Nephron (organoid): ENCODE measurements at regions not wholly inside any gene's neighbourhood (a gene's known extent, or its start where the extent isn't known, plus 50 kb on each side); places are given as distances from the start of the nearest gene placed in this dataset.

ENCODE experiments used
- H3K27ac Mint-ChIP-seq, 3 experiments: 2 replicates each; pipeline ENCODE4 v1.8.0; 2020; ENCODE audit warnings: mixed read lengths in 3 of 3, mild to moderate bottlenecking in 2 of 3, moderate library complexity in 1 of 3
- H3K27me3 Mint-ChIP-seq: 2 replicates; pipeline ENCODE4 v1.8.0; 2021; ENCODE audit warnings: low read depth, mild to moderate bottlenecking, moderate library complexity, mixed read lengths
- H3K36me3 Mint-ChIP-seq: 2 replicates; pipeline ENCODE4 v1.8.0; 2020; ENCODE audit warnings: low read depth, mixed read lengths
- H3K4me1 Mint-ChIP-seq: 2 replicates; pipeline ENCODE4 v1.8.0; 2020; ENCODE audit warnings: mixed read lengths
- H3K4me3 Mint-ChIP-seq, 3 experiments: 2 replicates each; pipeline ENCODE4 v1.8.0; 2020; ENCODE audit warnings: mild to moderate bottlenecking in 3 of 3, mixed read lengths in 3 of 3, moderate library complexity in 2 of 3
- H3K9me3 Mint-ChIP-seq: 2 replicates; pipeline ENCODE4 v1.8.0; 2020; ENCODE audit warnings: mixed read lengths
- CTCF ChIP-seq, 3 experiments: fragments of 200-600 bp; sonication (generic); IDR thresholded peaks; one replicate each; pipeline ENCODE4 v1.5.0; 2021; ENCODE audit warnings: antibody characterized with exemption in 3 of 3; ENCODE audit not compliant: unreplicated experiment in 3 of 3

DNA sequence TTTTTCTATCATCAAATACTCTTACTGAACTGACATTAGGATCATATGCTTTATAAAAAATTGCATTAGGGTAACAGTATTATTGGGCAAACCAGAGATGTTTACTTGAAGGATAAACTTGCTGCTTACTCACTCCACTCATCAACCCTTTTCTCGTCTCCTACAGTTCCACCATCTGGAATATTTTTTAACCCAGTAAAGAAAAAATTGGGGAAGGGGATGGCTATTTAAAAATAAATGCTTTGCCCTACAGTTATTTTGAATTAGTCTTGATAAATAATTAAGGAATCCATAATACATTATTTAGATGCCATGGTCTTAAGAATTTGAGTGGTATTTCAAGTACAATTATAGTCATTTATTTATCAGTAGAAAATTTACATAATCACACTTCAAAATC, 225.8 kb downstream of the MEF2C start:
- H3K4me3 Mint-ChIP-seq, result no peak overlapping the region
- peaks cover 10% of the 10 kb centered on the region for H3K4me1 Mint-ChIP-seq
- no peak overlapping the region for H3K27ac Mint-ChIP-seq
- no peaks in the 10 kb centered on the region for H3K36me3 Mint-ChIP-seq
- peaks cover 80% of the 10 kb centered on the region for H3K27me3 Mint-ChIP-seq
- no peaks in the 10 kb centered on the region for H3K9me3 Mint-ChIP-seq
- no peak for TF ChIP-seq CTCF (IDR thresholded peaks at IDR 0.05; ENCODE audit: unreplicated experiment in 3 of 3)

DNA sequence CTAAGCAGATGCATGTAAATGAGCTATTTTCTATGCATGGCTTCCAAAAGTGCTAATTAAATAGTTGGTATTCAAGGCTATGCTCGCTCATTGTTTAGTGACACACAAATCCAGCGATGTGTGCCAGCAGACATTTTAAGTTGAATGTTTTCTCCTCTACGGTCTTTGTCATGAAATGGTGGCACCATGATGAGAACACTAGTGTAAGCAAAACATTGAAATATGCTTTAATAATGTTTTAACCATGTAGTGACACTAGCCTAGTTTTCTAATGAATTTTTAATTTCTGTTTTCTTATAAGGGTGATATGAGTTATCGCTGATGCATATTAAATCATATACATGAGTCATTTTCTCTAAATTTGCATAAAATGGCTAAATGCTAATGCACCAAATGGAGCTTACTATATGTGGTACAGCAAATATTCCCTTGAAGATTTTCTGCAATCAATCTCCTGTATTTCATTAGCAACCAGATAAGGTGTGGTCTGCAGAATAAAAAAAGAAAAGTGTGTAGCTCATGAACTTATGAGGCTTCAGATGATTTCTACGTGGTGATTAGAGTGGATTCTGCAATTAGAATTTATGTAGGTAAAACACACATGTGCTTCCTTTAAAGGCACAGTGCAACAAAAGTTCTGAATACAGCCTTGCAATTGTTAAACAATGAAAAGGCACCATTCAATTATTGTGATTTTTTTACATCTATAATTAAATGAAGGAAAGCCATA, 226.6 kb downstream of the MEF2C start:
- Mint-ChIP-seq H3K27me3 (peaks cover 79% of the 10 kb centered on the region), H3K9me3 (no peaks in the 10 kb centered on the region), H3K4me1 (peaks cover 8% of the 10 kb centered on the region), H3K27ac (no peak overlapping the region), H3K4me3 (no peak overlapping the region), H3K36me3 (no peaks in the 10 kb centered on the region)
- no peak for TF ChIP-seq CTCF (IDR thresholded peaks at IDR 0.05; ENCODE audit: unreplicated experiment in 3 of 3)

- Mint-ChIP-seq H3K27me3 (peaks cover 54% of the 10 kb centered on the region), H3K27ac (no peak overlapping the region), H3K4me1 (no peaks in the 10 kb centered on the region), H3K4me3 (no peak overlapping the region), H3K9me3 (no peaks in the 10 kb centered on the region), H3K36me3 (no peaks in the 10 kb centered on the region)
- TF ChIP-seq CTCF (IDR thresholded peaks at IDR 0.05; ENCODE audit: unreplicated experiment in 3 of 3), result no peak
Observed at GRCh38 chr5:88653471-88653870, 229.5 kb downstream of the MEF2C start.

- no peaks in the 10 kb centered on the region for H3K36me3 Mint-ChIP-seq
- no peak for TF ChIP-seq CTCF (IDR thresholded peaks at IDR 0.05; ENCODE audit: unreplicated experiment in 3 of 3)
- no peak overlapping the region for H3K4me3 Mint-ChIP-seq
- H3K9me3 Mint-ChIP-seq, result no peaks in the 10 kb centered on the region
- peaks cover 19% of the 10 kb centered on the region for H3K27me3 Mint-ChIP-seq
- H3K27ac Mint-ChIP-seq, result no peak overlapping the region
- H3K4me1 Mint-ChIP-seq, result no peaks in the 10 kb centered on the region
Observed at GRCh38 chr5:88647901-88648300, 235.1 kb downstream of the MEF2C start.

GRCh38 chr5:88646866-88647265, 236.1 kb downstream of the MEF2C start:
- Mint-ChIP-seq H3K27me3 (peaks cover 11% of the 10 kb centered on the region), H3K27ac (no peak overlapping the region), H3K4me3 (no peak overlapping the region), H3K4me1 (no peaks in the 10 kb centered on the region), H3K36me3 (no peaks in the 10 kb centered on the region), H3K9me3 (no peaks in the 10 kb centered on the region)
- TF ChIP-seq CTCF (IDR thresholded peaks at IDR 0.05; ENCODE audit: unreplicated experiment in 3 of 3), result no peak

DNA sequence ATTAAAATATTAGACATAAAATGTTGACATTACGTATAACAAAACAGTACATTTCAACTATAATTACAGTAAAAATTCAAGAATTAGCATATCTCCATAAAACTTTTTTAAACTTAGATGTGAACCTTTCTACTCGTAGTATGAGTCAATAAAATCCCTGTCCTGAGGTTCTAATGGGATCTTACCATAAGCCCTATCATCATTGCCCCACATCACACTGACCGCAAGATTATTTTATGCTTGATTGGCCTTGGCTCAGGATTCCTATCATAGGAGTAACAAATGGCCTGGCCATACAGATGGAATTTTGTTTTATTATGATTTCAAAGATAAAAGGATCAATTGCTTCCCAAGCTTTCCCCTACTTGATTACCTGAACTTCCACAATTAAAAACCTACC, 238.3 kb downstream of the MEF2C start:
- Mint-ChIP-seq H3K9me3 (no peaks in the 10 kb centered on the region), H3K27ac (no peak overlapping the region), H3K27me3 (peaks cover 4% of the 10 kb centered on the region), H3K4me1 (no peaks in the 10 kb centered on the region), H3K4me3 (no peak overlapping the region), H3K36me3 (no peaks in the 10 kb centered on the region)
- TF ChIP-seq CTCF (IDR thresholded peaks at IDR 0.05; ENCODE audit: unreplicated experiment in 3 of 3), result no peak
